SK-N-SH (cell line): ENCODE measurements at regions not wholly inside any gene's neighbourhood (a gene's known extent, or its start where the extent isn't known, plus 50 kb on each side); places are given as distances from the start of the nearest gene placed in this dataset.

Experiments
- CTCF ChIA-PET: fragments of 300-600, 350-600 bp; formaldehyde crosslinking; extraction: SDS; loops from one replicate; lab custom pipeline; 2021; lab: Yijun Ruan, JAX
- POLR2A ChIA-PET: fragments of 350-600 bp; sonication (Branson Sonifier 250); formaldehyde crosslinking; extraction: SDS; loops from one replicate; lab custom pipeline; 2020; ENCODE audit warnings: antibody characterized with exemption, inconsistent platforms; lab: Yijun Ruan, JAX
- DNase-seq: peaks from one replicate; pipeline ENCODE4 v3.0.0; 2012
- H2AFZ ChIP-seq: fragments of 200-600 bp; sonication (generic); 2 replicates; pipeline ENCODE4 v1.8.1; 2016; ENCODE audit warnings: antibody characterized with exemption, mild to moderate bottlenecking, low read depth
- H3F3A ChIP-seq: fragments of 200-600 bp; sonication (generic); replicated peaks from 2 replicates; pipeline ENCODE3; 2016; ENCODE audit warnings: antibody characterized with exemption, mild to moderate bottlenecking; ENCODE audit not compliant: insufficient read depth
- H3K27ac ChIP-seq, 2 experiments: fragments of 200-500 bp in 1 of 2; fragments of 200-600 bp in 1 of 2; sonication (Bioruptor generic) in 1 of 2; sonication (generic), shearing (Covaris generic) in 1 of 2; 2 replicates each; pipeline versions ENCODE4 v1.5.1 to v1.6.1; 2014 to 2016; ENCODE audit warnings: low read depth in 2 of 2, inconsistent platforms in 1 of 2, low read length in 1 of 2, mild to moderate bottlenecking in 1 of 2, mixed read lengths in 1 of 2
- H3K27me3 ChIP-seq: fragments of 200-600 bp; sonication (generic), shearing (Covaris generic); 2 replicates; pipeline ENCODE4 v1.6.1; 2016; ENCODE audit warnings: mixed run types; ENCODE audit not compliant: insufficient read depth
- H3K36me3 ChIP-seq, 2 experiments: fragments of 200-500 bp in 1 of 2; fragments of 200-600 bp in 1 of 2; sonication (Bioruptor generic) in 1 of 2; sonication (generic) in 1 of 2; replicated peaks in 1 of 2; 2 replicates each; pipeline versions ENCODE3 to v1.5.1; 2014 to 2016; ENCODE audit warnings: low read length in 1 of 2, mild to moderate bottlenecking in 1 of 2; ENCODE audit not compliant: insufficient read depth in 2 of 2, control insufficient read depth in 1 of 2
- H3K4me1 ChIP-seq, 2 experiments: fragments of 200-500 bp in 1 of 2; fragments of 200-600 bp in 1 of 2; sonication (Bioruptor generic) in 1 of 2; sonication (generic), shearing (Covaris generic) in 1 of 2; 2 replicates each; pipeline versions ENCODE4 v1.5.1 to v1.6.1; 2014 to 2016; ENCODE audit warnings: low read depth in 1 of 2, low read length in 1 of 2, mixed run types in 1 of 2; ENCODE audit not compliant: insufficient read depth in 2 of 2, control insufficient read depth in 1 of 2
- H3K4me2 ChIP-seq: fragments of 200-600 bp; sonication (generic), shearing (Covaris generic); 2 replicates; pipeline ENCODE4 v1.6.1; 2017; ENCODE audit warnings: mixed run types
- H3K4me3 ChIP-seq, 2 experiments: fragments of 200-500 bp in 1 of 2; fragments of 200-600 bp in 1 of 2; sonication (Bioruptor generic) in 1 of 2; sonication (generic), shearing (Covaris generic) in 1 of 2; 2 replicates each; pipeline versions ENCODE4 v1.5.1 to v1.8.1; 2014 to 2016; ENCODE audit warnings: low read depth in 2 of 2, inconsistent platforms in 1 of 2, low read length in 1 of 2, mild to moderate bottlenecking in 1 of 2, mixed read lengths in 1 of 2, moderate library complexity in 1 of 2
- H3K79me2 ChIP-seq: fragments of 200-600 bp; sonication (generic); 2 replicates; pipeline ENCODE4 v1.8.1; 2017; ENCODE audit warnings: mild to moderate bottlenecking; ENCODE audit not compliant: insufficient read depth
- H3K9ac ChIP-seq: fragments of 200-600 bp; sonication (generic); 2 replicates; pipeline ENCODE4 v1.6.1; 2017; ENCODE audit warnings: mixed run types
- H3K9me2 ChIP-seq: fragments of 200-600 bp; sonication (generic); 2 replicates; pipeline ENCODE4 v1.6.1; 2017; ENCODE audit warnings: mixed run types
- H3K9me3 ChIP-seq: fragments of 200-600 bp; sonication (generic); 2 replicates; pipeline ENCODE4 v1.6.1; 2017; ENCODE audit warnings: mixed run types, mild to moderate bottlenecking, moderate library complexity
- H4K20me1 ChIP-seq: fragments of 200-600 bp; sonication (generic); 2 replicates; pipeline ENCODE4 v1.6.1; 2017; ENCODE audit warnings: mild to moderate bottlenecking, mixed run types; ENCODE audit not compliant: insufficient read depth
- EP300 ChIP-seq, 2 experiments: IDR thresholded peaks; 2 replicates each; pipeline versions ENCODE4 v1.4.0 to v1.6.1; 2012; ENCODE audit warnings: borderline replicate concordance in 1 of 2, low read depth in 1 of 2, low read length in 1 of 2
- FOSL2 ChIP-seq: IDR thresholded peaks from 2 replicates; pipeline ENCODE4 v1.4.0; 2012; ENCODE audit warnings: low read depth, mild to moderate bottlenecking, moderate library complexity, borderline replicate concordance
- FOXJ3 ChIP-seq: sonication (generic); formaldehyde crosslinking; IDR thresholded peaks from 2 replicates; pipeline ENCODE4 v1.5.1; 2020; ENCODE audit warnings: mild to moderate bottlenecking, missing genetic modification reagents
- FOXM1 ChIP-seq: IDR thresholded peaks from 2 replicates; pipeline ENCODE4 v1.4.0; 2012; ENCODE audit warnings: low read depth, mild to moderate bottlenecking
- IRF3 ChIP-seq: fragments of 150-350 bp; IDR thresholded peaks from 2 replicates; pipeline ENCODE4 v1.6.1; 2016; ENCODE audit warnings: mild to moderate bottlenecking, low read depth, low read length
- JUND ChIP-seq: IDR thresholded peaks from 2 replicates; pipeline ENCODE4 v1.4.0; 2012
- MXI1 ChIP-seq: IDR thresholded peaks from 2 replicates; pipeline ENCODE4 v1.6.1; 2012; ENCODE audit warnings: mild to moderate bottlenecking, low read depth, low read length, improper control_type of control experiment
- NRF1 ChIP-seq: IDR thresholded peaks from 2 replicates; pipeline ENCODE4 v1.6.1; 2012; ENCODE audit warnings: low read depth, mild to moderate bottlenecking, low read length
- PBX3 ChIP-seq: IDR thresholded peaks from 2 replicates; pipeline ENCODE4; 2012
- POLR2AphosphoS5 ChIP-seq: IDR thresholded peaks from 2 replicates; pipeline ENCODE4 v1.6.1; 2012; ENCODE audit warnings: low read depth, low read length
- RCOR1 ChIP-seq: fragments of 150-350 bp; IDR thresholded peaks from 2 replicates; pipeline ENCODE4 v1.6.1; 2017; ENCODE audit warnings: antibody characterized with exemption, low read length
- TEAD4 ChIP-seq: IDR thresholded peaks from 2 replicates; pipeline ENCODE4 v1.4.0; 2012; ENCODE audit warnings: mild to moderate bottlenecking, borderline replicate concordance; ENCODE audit not compliant: insufficient read depth
- WGBS: methylation state at CpG from one replicate; pipeline ENCODE4 v1.1.6; 2017; ENCODE audit warnings: low lambda C conversion rate; 5-methylcytosine and 5-hydroxymethylcytosine counted together
- TF ChIP-seq, protein P1 (sequence below): IDR thresholded peaks from 2 replicates; pipeline ENCODE4 v1.4.0; 2012; ENCODE audit warnings: low read depth
- TF ChIP-seq, protein P2 (sequence below): fragments of 150-350 bp; IDR thresholded peaks from 2 replicates; pipeline ENCODE4 v1.6.1; 2017; ENCODE audit warnings: antibody characterized with exemption, low read length, low read depth, borderline replicate concordance

GRCh38 chr14:34201909-34202637 lies 251.2 kb upstream of the EGLN3 start:
- WGBS, result 27% methylated on average over 3 of the region's 3 CpGs
- CTCF ChIA-PET, result no interaction called here
- H3K79me2 ChIP-seq, result no peaks in the 10 kb centered on the region

GRCh38 chr14:34199585-34199984 lies 248.7 kb upstream of the EGLN3 start:
- H3K36me3 ChIP-seq, result no peaks in the 10 kb centered on the region
- no peak overlapping the region for H3K9ac ChIP-seq
- no peaks in the 10 kb centered on the region for H3K9me3 ChIP-seq
- 35% methylated on average over 4 of the region's 4 CpGs for WGBS
- H3K4me2 ChIP-seq, result no peak overlapping the region
- no peak overlapping the region for H3K4me3 ChIP-seq
- no peaks in the 10 kb centered on the region for H3K9me2 ChIP-seq
- no peak for TF ChIP-seq EP300 (IDR thresholded peaks at IDR 0.05; ENCODE audit: borderline replicate concordance in 1 of 2, low read depth in 1 of 2, low read length in 1 of 2)
- TF ChIP-seq, protein P1, sequence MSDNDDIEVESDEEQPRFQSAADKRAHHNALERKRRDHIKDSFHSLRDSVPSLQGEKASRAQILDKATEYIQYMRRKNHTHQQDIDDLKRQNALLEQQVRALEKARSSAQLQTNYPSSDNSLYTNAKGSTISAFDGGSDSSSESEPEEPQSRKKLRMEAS, result no peak
- no peak for TF ChIP-seq RCOR1
- no peak for TF ChIP-seq NRF1
- TF ChIP-seq FOXM1, result no peak
- no peak for DNase-seq
- no peak overlapping the region for H3K27ac ChIP-seq
- H3K4me1 ChIP-seq, result no peaks in the 10 kb centered on the region
- no peaks in the 10 kb centered on the region for H3K79me2 ChIP-seq
- H3F3A ChIP-seq, result no peaks in the 10 kb centered on the region
- no peaks in the 10 kb centered on the region for H4K20me1 ChIP-seq
- ChIA-PET CTCF (no interaction called here), POLR2A (no interaction called here)
- no peak overlapping the region for H2AFZ ChIP-seq
- H3K27me3 ChIP-seq, result no peaks in the 10 kb centered on the region

More at GRCh38 chr14:34201909-34202637, 251.2 kb upstream of the EGLN3 start:
- Histone ChIP-seq H2AFZ (no peak overlapping the region), H3K27ac (no peak overlapping the region), H3K27me3 (no peaks in the 10 kb centered on the region), H4K20me1 (no peaks in the 10 kb centered on the region), H3F3A (no peaks in the 10 kb centered on the region), H3K4me3 (no peak overlapping the region), H3K9me2 (no peaks in the 10 kb centered on the region), H3K4me1 (no peaks in the 10 kb centered on the region), H3K4me2 (no peak overlapping the region), H3K9me3 (no peaks in the 10 kb centered on the region), H3K9ac (no peak overlapping the region), H3K36me3 (no peaks in the 10 kb centered on the region)
- DNase-seq, result no peak
- POLR2A ChIA-PET, result no interaction called here
- TF ChIP-seq MXI1 (no peak), PBX3 (no peak), TEAD4 (no peak), EP300 (IDR thresholded peaks at IDR 0.05; ENCODE audit: borderline replicate concordance in 1 of 2, low read depth in 1 of 2, low read length in 1 of 2) (no peak), FOXJ3 (CRISPR knock-in tag) (no peak), IRF3 (no peak), POLR2AphosphoS5 (no peak), FOSL2 (no peak), JUND (no peak)
- TF ChIP-seq, protein P2, sequence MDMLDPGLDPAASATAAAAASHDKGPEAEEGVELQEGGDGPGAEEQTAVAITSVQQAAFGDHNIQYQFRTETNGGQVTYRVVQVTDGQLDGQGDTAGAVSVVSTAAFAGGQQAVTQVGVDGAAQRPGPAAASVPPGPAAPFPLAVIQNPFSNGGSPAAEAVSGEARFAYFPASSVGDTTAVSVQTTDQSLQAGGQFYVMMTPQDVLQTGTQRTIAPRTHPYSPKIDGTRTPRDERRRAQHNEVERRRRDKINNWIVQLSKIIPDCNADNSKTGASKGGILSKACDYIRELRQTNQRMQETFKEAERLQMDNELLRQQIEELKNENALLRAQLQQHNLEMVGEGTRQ, result no peak
